Superior temporal gyrus (tissue), 1 donor: ENCODE measurements at regions not wholly inside any gene's neighbourhood (a gene's known extent, or its start where the extent isn't known, plus 50 kb on each side); places are given as distances from the start of the nearest gene placed in this dataset.
"Not testable (repeated sequence)": the region's sequence is repeated elsewhere in the genome, so short reads cannot be mapped to it uniquely, and the experiment has no call there.

ENCODE experiments used
- DNase-seq: peaks from one replicate; pipeline ENCODE4 v3.0.0-alpha.2; 2016; ENCODE audit errors: extremely low spot score

DNA sequence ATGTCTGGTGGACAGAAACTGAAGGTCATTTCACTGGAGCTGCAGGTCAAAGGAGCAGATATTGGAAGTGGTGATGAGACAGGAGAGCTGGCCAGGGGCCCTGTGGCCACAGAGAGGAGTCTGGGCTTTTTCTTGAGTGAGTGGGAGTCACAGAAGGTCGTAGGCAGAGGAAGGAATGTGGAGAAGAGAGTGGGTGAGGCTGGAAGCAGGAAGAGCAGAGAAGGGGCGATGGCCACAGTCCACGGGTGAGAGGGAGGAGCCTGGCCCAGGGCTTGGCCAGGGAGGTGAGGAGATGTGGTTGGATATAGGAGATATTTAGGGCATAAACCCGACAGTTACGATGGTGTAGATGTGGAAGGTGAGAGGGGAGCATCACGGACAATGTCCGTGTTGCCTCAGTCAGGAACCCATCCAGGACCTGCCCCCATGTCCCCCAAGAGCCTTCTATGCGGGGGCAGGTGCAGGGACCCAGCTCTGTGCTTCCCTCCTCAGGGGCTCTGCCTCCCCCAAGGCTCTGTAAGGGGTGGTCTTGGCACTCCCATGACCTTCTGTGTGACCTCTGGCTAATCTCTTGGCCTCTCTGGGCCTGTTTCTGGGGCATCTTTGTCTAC, 150.5 kb upstream of the PTPN1 start:
- no peak for DNase-seq

DNA sequence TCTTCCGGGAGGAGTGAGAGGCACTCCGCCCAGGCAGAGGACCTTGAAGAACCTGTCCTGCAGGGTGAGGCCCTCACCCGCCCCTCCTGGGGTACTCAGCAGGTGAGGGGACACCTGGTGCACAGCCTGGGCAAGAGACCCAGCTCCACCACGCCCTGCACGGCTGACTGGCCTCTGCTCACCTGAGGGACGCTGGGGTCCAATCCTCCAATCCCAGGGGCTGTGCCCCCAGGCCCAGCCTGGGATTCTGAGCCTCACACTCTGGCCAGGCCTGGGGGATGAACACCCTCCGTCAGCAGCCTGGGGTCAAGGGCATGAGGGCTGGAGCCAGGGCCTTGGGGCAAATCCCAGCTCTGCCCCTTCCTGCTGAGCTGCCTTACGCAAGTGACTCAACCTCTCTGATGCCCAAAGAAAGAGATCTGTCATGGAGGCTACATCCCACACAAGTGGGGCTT, 149.9 kb upstream of the PTPN1 start:
- DNase-seq: no peak

- DNase-seq: no peak
Measured at GRCh38 chr20:50360921-50361320, 149.3 kb upstream of the PTPN1 start.

DNA sequence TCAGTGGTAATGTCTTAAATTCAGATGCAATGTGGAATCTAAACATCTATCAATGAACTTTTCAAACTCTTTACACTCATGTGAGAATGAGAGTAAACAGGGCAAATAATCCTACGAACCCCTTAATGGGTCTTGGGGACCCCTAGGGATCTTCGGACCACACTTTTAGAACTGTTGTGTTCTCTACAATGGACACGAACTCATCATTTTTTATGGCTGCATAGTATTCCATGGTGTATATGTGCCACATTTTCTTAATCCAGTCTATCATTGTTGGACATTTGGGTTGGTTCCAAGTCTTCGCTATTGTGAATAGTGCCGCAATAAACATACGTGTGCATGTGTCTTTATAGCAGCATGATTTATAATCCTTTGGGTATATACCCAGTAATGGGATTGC, 148.0 kb upstream of the PTPN1 start:
- not testable (repeated sequence) for DNase-seq

DNA sequence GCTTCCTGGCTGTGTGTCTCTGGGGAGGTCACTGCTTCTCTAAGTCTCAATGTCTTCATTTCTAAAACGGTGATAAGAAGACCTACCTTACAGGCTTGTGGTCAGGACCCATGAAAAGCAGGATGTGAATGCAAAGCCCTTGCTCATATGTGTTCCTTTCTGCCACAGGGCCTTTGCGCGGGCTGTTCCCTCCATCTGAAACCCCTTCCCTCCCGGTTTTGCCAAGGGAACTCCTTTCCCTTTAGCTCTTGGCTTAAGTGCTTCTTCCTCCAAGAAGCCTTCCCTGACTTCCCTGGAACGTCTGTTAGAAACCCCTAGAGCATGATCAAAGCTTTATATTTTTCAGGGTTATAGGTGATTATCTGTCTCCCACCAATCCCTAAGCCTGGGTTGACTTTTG, 147.2 kb upstream of the PTPN1 start:
- DNase-seq: no peak

- no peak for DNase-seq
Measured at GRCh38 chr20:50363479-50363878, 146.7 kb upstream of the PTPN1 start.

DNA sequence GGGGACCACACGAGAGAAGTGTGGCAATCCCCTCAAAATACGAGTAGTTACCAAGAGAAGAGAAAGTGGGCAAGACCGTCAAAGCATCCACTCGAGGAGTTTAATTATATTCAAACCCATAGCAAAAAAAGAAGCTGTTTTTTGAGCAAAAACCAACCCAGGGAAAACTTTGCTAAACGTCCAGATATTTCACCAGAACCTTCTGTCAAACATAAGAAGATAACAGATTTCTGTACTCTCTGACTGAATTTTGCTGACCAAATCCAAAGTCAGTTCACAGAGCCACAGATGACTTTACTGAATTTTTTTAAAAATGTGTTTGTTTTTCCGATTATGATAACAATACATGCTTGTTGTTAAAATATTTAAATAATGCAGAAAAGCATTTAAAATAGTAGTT, 145.6 kb upstream of the PTPN1 start:
- no peak for DNase-seq

DNA sequence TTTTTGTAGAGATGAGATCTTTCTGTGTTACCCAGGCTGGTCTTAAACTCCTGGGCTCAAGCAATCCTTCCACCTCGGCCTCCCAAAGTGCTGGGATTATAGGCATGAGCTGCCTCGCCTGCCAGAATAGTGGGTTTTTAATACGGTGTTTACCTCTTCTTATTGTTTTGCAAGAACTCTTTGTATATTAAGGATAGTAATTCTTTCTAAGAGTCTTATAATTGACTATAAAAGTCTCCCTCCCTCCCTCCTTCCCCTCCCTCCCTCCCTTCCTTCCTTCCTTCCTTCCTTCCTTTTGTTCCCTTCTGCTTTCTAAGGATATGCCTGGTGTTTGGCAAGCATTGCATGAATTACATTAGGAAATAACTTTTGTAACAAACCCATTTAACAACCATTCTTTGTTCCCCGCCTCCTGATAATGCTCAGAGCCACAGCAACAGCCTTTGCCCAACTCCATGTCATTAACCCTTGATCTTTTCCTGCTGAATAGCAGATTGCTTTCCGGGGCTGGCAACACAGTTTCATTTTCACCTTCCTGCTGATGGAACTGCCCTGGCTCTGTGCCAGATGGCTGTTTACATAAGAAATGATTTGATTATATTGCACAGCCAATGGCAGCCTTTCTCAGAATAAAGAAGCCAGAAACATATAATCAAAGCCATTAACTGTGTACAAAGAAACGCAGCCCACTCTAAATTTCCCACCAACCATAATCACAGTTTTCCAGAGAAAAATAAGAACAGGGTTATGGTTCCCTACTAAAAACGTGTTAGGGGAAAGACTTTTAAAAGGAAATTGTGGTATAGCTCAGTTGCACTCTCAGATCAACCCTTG, 143.7 kb upstream of the PTPN1 start:
- DNase-seq: no peak

DNA sequence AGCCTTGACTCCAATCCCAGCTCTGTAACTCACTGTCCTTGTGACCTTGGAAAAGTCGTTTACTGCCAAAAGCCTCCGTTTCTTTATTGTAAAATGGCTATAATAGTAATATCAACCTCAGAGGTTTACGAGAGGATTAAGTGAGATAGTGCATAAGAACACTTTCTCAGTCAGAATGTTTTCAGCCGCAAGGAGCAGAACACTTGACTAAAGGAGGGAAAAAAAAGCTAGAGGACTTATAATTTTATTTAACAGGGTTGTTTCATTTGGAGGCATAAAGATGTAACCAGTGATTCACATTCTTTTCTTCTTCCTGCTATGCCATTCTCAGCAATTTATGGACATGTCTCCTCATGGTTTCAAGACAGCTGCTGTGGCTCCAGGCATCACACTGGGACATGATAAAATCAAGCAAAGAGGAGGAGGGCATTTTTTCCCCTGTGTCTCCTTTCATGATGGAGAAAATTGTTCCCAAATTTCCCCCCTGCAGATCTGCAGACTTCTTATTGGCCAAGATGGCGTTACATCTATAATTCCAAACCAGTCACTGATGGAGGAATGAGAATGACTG, 143.0 kb upstream of the PTPN1 start:
- DNase-seq: no peak

DNA sequence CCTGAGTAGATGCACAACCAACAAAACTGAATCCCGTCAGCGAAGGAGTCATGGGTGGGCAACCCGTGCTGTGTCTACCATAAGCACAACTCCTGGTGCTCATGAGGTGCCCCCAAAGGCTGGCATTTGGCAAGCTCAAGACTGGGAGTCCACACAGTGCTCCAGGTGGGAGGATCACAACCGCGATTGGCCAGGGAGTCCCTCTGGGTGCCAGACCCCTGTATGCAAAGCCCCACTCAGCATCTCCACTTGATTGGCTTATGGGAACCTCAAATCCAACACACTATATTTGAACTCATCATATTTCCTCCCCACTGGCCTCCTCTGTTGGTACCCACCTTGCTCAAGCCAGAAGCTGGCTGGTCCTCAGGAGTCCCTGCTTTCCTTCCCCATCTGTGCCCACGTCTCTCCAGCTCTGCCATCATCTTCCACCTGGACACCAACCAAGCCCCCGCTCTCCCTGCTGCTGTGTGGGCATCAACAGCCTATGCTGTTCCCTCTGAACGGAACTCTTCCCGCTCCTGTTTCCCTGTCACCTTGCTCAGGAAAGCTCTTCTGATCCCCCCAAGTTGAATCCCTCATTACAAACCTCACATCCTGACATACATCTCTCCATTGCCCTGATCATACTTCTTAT, 142.3 kb upstream of the PTPN1 start:
- DNase-seq: no peak

DNA sequence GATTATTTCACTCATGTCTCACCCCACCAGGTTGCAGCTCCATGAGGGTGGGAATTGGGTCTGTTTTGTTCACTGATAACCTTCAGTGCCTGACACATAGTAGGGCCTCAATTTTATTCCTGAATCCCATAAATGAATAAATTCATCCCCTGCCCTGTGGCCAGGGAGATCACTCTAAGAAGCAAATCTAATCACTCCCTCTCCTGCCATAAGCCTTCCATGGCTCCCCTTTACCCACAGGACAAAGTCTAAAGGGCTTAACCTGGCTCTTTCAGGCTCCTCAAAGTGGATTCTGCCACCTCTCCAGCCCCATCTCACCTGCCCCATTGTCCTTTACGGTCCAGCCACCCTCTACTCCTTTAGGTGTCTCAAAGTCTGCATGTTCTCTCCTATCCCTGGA, 141.8 kb upstream of the PTPN1 start:
- no peak for DNase-seq

GRCh38 chr20:50368813-50369224, 141.4 kb upstream of the PTPN1 start:
- DNase-seq: no peak

DNA sequence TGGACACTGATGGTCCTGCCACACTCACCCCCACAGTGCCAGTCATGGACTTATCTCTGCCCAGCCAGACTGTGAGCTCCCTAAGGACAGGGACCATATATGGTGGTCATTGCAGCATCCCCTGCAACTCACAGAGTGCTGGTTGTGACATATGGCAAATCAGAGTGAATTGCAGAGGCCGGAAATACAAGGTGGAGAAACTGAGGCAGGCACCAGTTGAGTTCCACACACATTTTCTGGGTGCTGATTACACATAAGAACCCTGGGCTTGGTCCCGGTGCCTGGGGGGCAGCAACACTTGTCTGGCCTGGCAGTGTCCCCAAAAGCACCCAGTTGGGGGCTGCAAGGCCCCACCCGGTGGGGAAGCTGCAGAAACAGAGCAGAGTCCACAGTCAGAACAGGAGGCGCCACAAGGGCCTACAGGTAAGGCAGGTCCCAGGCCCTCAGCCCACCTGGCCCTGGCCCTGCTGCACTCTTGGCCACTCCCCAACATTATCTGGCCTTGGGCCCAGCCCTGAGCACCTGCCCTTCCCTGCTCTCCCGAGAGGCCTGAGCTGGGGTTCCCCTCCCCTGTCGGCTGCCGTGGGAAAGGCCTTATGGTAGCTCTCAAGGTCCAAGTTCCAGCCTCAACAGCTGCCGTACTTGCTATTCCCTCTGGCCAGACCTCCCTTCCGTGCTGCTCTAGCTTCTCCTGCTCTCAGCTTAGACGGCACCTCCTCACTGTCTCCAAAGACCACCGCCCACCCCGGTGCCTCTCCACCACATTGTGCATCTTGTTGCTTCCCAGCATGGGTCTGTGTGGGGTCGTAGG, 140.8 kb upstream of the PTPN1 start:
- DNase-seq: no peak

DNA sequence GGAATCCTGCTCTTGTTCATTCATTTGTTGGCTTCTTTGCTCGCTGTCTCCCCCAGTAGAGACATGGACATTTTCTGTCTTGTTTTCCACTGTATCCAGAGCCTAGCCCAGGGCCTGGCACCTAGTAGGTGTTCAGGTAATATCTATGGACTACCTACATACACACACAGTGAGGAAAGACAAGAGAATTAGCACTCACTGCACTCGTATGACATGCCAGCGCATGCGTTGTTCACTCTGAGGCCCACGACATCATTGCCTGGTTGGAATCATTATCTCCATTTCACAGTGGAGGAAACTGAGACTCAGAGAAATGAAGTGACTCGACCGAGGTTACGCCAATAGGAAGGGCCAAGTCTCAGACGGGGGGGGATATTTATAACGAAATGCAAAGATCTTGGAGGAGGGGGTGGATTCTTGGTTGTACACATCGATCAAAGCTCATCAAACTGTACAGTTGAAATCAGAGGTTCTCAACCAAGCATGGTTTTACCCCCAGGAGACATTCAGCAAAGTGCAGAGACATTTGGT, 140.1 kb upstream of the PTPN1 start:
- DNase-seq: no peak

- DNase-seq: no peak
Measured at GRCh38 chr20:50371878-50372769, 138.1 kb upstream of the PTPN1 start.

- no peak for DNase-seq
Measured at GRCh38 chr20:50372770-50373088, 137.5 kb upstream of the PTPN1 start.

DNA sequence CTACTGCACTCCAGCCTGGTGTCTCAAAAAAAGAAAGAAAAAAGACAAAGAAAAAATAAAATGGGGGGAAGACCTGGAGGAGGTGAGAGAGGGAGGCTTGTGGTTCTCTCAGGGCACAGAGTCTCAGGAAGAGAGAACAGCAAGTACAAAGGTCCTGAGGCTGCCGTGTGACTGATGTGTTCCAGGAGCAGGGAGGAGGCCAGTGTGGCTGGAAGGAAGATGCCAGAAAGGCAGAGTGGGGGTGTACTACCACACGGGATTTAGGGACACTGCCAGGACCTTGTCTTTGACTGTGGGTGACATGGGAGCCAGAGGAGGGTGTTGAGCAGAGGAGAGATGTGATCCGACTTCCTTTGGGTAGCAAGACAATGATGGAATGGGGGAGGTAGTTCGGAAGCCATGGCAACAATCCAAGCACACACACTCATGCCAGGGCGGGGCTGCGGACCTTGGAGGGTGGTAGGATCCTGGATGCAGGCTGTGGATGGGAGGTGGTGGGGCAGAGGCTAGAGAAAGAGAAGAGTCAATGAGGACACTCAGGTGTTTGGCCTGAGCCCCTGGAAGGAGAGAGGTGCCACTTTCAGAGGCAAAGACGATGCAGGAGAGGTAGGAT, 136.4 kb upstream of the PTPN1 start:
- no peak for DNase-seq

GRCh38 chr20:50374541-50375078, 135.6 kb upstream of the PTPN1 start:
- no peak for DNase-seq

- no peak for DNase-seq
Measured at GRCh38 chr20:50376179-50376887, 133.8 kb upstream of the PTPN1 start.
